ENCODE measurements at regions not wholly inside any gene's neighbourhood (a gene's known extent, or its start where the extent isn't known, plus 50 kb on each side); places are given as distances from the start of the nearest gene placed in this dataset.

DNA sequence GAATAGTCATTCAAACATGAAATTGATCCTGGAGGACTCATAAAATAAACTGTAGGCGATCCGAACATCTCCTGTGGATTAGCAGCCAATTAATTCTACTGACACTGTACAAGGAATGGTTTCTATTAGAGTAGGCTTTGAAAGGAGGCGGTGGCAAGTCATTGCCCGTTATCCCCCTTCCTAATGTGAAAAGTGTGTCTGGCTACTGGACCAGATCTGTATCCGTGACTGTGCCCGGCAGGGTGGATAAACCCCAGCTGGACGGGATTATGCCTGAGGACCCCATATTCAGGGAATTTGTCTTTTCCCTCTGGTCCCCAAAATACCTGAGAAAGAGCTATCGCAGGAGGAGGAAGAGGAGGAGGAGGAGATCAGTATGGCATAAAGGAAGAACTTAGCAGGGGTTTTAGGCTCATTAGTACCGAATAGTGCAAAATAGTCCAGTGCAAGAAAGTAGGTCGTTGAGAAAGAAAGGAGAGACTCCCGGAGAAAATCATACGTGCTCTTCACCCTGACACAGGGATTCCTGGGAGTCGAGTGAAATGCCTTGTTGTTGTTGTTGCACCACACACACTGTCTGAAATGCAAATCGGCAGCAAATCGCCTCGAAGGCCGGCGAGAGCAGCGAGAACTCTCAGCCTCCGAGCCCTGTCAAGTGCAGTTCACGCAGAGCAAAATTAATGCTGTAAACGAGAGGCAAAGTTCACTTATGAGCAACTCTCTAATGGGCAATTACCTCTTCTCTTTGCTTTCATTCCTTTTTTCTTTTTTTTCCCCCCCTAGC is 178.9 kb upstream of the ARID1B start:
- TF ChIP-seq CTCF (conservative IDR thresholded peaks at IDR 0.05; ENCODE audit: low read depth in 2 of 2) (no peak), EZH2phosphoT487 (IDR thresholded peaks at IDR 0.05; ENCODE audit: unreplicated experiment) (no peak), POLR2AphosphoS5 (IDR thresholded peaks at IDR 0.05; ENCODE audit: low read depth) (no peak), STAT1 (IDR thresholded peaks at IDR 0.05; ENCODE audit: unreplicated experiment) (no peak), REST (IDR thresholded peaks at IDR 0.05; ENCODE audit: unreplicated experiment) (no peak), CREB1 (CRISPR knock-in tag; IDR thresholded peaks at IDR 0.05; ENCODE audit: low read depth) (no peak), EZH2 (IDR thresholded peaks at IDR 0.05; ENCODE audit: low read depth, unreplicated experiment) (no peak)
- TF ChIP-seq, protein P1, sequence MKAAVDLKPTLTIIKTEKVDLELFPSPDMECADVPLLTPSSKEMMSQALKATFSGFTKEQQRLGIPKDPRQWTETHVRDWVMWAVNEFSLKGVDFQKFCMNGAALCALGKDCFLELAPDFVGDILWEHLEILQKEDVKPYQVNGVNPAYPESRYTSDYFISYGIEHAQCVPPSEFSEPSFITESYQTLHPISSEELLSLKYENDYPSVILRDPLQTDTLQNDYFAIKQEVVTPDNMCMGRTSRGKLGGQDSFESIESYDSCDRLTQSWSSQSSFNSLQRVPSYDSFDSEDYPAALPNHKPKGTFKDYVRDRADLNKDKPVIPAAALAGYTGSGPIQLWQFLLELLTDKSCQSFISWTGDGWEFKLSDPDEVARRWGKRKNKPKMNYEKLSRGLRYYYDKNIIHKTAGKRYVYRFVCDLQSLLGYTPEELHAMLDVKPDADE (IDR thresholded peaks at IDR 0.05) = no peak

All from GM23338 (cell line).